ENCODE measurements at regions not wholly inside any gene's neighbourhood (a gene's known extent, or its start where the extent isn't known, plus 50 kb on each side); places are given as distances from the start of the nearest gene placed in this dataset.
"Not testable (repeated sequence)": the region's sequence is repeated elsewhere in the genome, so short reads cannot be mapped to it uniquely, and the experiment has no call there.

- DNase-seq: peak in 3 of 56 donors; percentile 0 to 14 (median 7)
Measured at GRCh38 chr6:50993941-50994720, 175.5 kb downstream of the TFAP2B start.

- DNase-seq: no peak
Measured at GRCh38 chr6:50995036-50995435, 176.4 kb downstream of the TFAP2B start.

- no peak for DNase-seq
Measured at GRCh38 chr6:50998905-50999304, 180.2 kb downstream of the TFAP2B start.

GRCh38 chr6:51001399-51001798 is 182.7 kb downstream of the TFAP2B start:
- DNase-seq: no peak

GRCh38 chr6:51004380-51004779 is 185.7 kb downstream of the TFAP2B start:
- no peak for DNase-seq

GRCh38 chr6:51005779-51006178 is 187.1 kb downstream of the TFAP2B start:
- DNase-seq: no peak

- DNase-seq: no peak
Measured at GRCh38 chr6:51007237-51007636, 188.6 kb downstream of the TFAP2B start.

GRCh38 chr6:51008693-51009092 is 190.0 kb downstream of the TFAP2B start:
- not testable (repeated sequence) for DNase-seq

GRCh38 chr6:51013376-51013775 is 194.7 kb downstream of the TFAP2B start:
- no peak for DNase-seq

- no peak for DNase-seq
Measured at GRCh38 chr6:51015394-51015793, 196.7 kb downstream of the TFAP2B start.

- DNase-seq: no peak
Measured at GRCh38 chr6:51016489-51016888, 197.8 kb downstream of the TFAP2B start.

- no peak for DNase-seq
Measured at GRCh38 chr6:51019806-51020205, 201.1 kb downstream of the TFAP2B start.

- no peak for DNase-seq
Measured at GRCh38 chr6:51021171-51021570, 202.5 kb downstream of the TFAP2B start.

GRCh38 chr6:51024126-51024525 is 205.5 kb downstream of the TFAP2B start:
- no peak for DNase-seq

- DNase-seq: no peak
Measured at GRCh38 chr6:51025082-51025777, 206.6 kb downstream of the TFAP2B start.

- no peak for DNase-seq
Measured at GRCh38 chr6:51027283-51028065, 208.8 kb downstream of the TFAP2B start.

GRCh38 chr6:51028276-51028675 is 209.6 kb downstream of the TFAP2B start:
- DNase-seq: no peak

GRCh38 chr6:51029561-51029960 is 210.9 kb downstream of the TFAP2B start:
- no peak for DNase-seq

- no peak for DNase-seq
Measured at GRCh38 chr6:51045548-51045947, 226.9 kb downstream of the TFAP2B start.

GRCh38 chr6:51049288-51049982 is 230.8 kb downstream of the TFAP2B start:
- DNase-seq: no peak
